ENCODE measurements at regions not wholly inside any gene's neighbourhood (a gene's known extent, or its start where the extent isn't known, plus 50 kb on each side); places are given as distances from the start of the nearest gene placed in this dataset.

DNA sequence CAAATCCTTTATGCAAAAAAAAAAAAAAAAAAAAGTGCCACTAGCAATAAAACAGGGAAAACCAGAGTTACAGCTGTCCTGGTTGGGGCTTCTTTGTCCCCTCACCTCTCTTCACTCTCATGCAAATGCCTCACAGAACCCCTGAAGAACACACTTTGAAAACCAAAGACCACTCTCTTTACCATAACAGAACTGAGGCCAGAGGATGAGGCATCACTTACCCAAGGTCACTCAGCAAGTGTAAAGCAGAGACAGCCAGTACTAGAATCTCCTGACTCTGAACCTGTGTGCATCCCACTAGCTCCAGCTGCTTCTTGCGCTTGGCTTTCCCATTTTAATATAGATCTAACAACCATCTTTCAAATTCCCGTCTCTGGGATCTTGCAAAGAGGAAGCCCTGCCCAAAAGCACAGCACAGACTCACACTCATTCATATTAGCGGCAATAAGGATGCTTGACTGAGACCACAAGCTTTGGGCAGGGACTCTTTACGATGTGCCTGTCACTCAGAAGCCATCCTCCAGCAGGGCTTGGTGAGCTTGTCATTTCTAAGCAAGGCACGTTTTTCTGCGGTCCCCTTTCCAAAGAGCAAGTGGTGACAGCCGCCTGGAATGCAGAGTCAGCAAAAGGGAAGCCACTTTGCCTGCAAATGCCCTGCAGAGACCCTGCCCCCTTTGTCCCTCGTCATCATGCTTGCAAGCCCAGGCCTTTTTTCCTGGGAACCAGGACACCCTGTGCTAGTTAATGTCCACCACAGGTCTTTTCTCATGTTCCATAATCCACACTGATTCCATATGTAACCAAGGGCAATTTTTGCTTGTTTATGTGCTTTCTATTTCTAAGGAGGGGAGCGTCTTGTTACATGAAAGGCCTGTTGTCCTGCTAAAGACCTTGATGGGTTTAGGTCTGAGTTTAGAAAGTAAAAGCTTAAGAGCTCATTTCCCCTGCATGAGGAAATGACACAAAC lies 76.5 kb upstream of the NFIA start:
- Histone ChIP-seq H3K36me3 (ENCODE audit: control insufficient read depth in 1 of 2, insufficient read depth in 2 of 2, low read depth in 1 of 2, low read length in 2 of 2) (no peaks in the 10 kb centered on the region), H3K18ac (ENCODE audit: low read depth in 1 of 2, low read length in 2 of 2) (no peak overlapping the region), H2BK15ac (ENCODE audit: low read depth, poor library complexity, severe bottlenecking) (no peak overlapping the region), H3K9ac (ENCODE audit: low read length) (no peak overlapping the region), H2AK5ac (ENCODE audit: low read length, severe bottlenecking) (no peak overlapping the region), H2BK5ac (ENCODE audit: low read depth, low read length, poor library complexity, severe bottlenecking) (no peak overlapping the region), H3K4me1 (ENCODE audit: control insufficient read depth, insufficient read depth, low read depth, low read length) (no peaks in the 10 kb centered on the region), H3K9me3 (ENCODE audit: control insufficient read depth, low read length) (no peaks in the 10 kb centered on the region), H3K14ac (ENCODE audit: low read length in 2 of 2) (no peak overlapping the region), H3K4ac (ENCODE audit: low read depth in 1 of 2, low read length in 2 of 2) (no peak overlapping the region), H4K8ac (ENCODE audit: low read length) (no peak overlapping the region), H4K91ac (ENCODE audit: low read length) (no peak overlapping the region), H2BK12ac (ENCODE audit: low read length in 2 of 2) (no peak overlapping the region), H3K79me1 (replicated peaks; ENCODE audit: low read length, poor library complexity, severe bottlenecking) (no peaks in the 10 kb centered on the region), H2AFZ (ENCODE audit: low read depth, low read length) (no peak overlapping the region), H3K27ac (ENCODE audit: low read length, poor library complexity, severe bottlenecking) (no peak overlapping the region), H2BK120ac (ENCODE audit: low read depth, low read length) (no peak overlapping the region), H3K4me3 (ENCODE audit: insufficient read depth in 1 of 2, low read depth in 1 of 2, low read length in 2 of 2) (no peak overlapping the region), H3K4me2 (ENCODE audit: low read length, poor library complexity, severe bottlenecking) (no peak overlapping the region), H3K23ac (ENCODE audit: low read length in 2 of 2) (no peak overlapping the region), H3K27me3 (ENCODE audit: control insufficient read depth in 1 of 2, insufficient read depth in 1 of 2, low read length in 2 of 2) (peaks cover 0 to 19% of the 10 kb centered on the region in 2 experiments)
- no peak for DNase-seq
- 33% methylated on average over 9 of the region's 9 CpGs for WGBS

DNA sequence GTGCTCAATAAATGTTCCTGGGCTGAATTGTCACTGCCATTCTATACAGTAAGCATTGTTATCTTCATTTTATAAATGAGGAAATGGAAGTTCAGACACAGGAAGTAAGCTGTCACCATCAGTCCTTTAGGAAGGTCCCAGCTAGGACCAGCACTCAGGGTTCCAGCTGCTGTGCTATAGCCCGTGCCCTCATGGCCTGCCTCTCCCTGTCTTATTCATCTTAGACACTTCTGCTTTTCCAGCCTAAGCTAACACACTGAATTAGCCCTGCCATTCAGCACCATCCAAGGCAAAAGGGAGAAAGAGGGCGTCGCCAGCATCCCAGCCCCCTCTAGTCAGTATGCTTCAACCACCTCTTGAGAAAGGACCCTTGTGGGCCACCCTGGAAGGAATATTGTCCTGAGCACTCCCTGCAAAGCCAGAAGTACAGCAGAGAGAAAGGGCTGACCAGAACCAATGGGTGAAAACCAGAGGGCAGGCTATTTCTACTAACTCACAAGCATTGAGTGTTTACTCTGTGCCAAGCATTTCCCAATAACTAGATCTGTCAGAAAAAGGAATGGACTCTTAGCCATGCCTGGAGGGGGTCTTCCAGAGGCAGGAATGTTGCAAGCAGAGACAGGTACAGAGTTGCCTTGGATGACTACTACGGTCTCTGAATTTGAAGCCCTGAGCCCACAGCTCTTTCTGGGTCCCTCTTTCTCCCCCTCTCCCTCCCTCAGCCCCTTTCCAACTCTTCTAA lies 77.9 kb upstream of the NFIA start:
- H2BK15ac ChIP-seq (ENCODE audit: low read depth, poor library complexity, severe bottlenecking), result no peak overlapping the region
- no peak overlapping the region for H4K91ac ChIP-seq (ENCODE audit: low read length)
- H3K4ac ChIP-seq (ENCODE audit: low read depth in 1 of 2, low read length in 2 of 2), result no peak overlapping the region
- H2BK120ac ChIP-seq (ENCODE audit: low read depth, low read length), result no peak overlapping the region
- H2BK5ac ChIP-seq (ENCODE audit: low read depth, low read length, poor library complexity, severe bottlenecking), result no peak overlapping the region
- H3K4me2 ChIP-seq (ENCODE audit: low read length, poor library complexity, severe bottlenecking), result no peak overlapping the region
- H3K36me3 ChIP-seq (ENCODE audit: control insufficient read depth in 1 of 2, insufficient read depth in 2 of 2, low read depth in 1 of 2, low read length in 2 of 2), result no peaks in the 10 kb centered on the region
- no peak overlapping the region for H3K18ac ChIP-seq (ENCODE audit: low read depth in 1 of 2, low read length in 2 of 2)
- H3K9me3 ChIP-seq (ENCODE audit: control insufficient read depth, low read length), result no peaks in the 10 kb centered on the region
- H3K4me1 ChIP-seq (ENCODE audit: control insufficient read depth, insufficient read depth, low read depth, low read length), result no peaks in the 10 kb centered on the region
- WGBS, result 60% methylated on average over 2 of the region's 4 CpGs
- H3K27me3 ChIP-seq (ENCODE audit: control insufficient read depth in 1 of 2, insufficient read depth in 1 of 2, low read length in 2 of 2), result peaks cover 0 to 19% of the 10 kb centered on the region in 2 experiments
- H3K14ac ChIP-seq (ENCODE audit: low read length in 2 of 2), result no peak overlapping the region
- H2AFZ ChIP-seq (ENCODE audit: low read depth, low read length), result no peak overlapping the region
- DNase-seq, result no peak
- no peak overlapping the region for H2AK5ac ChIP-seq (ENCODE audit: low read length, severe bottlenecking)
- no peak overlapping the region for H3K23ac ChIP-seq (ENCODE audit: low read length in 2 of 2)
- no peak overlapping the region for H4K8ac ChIP-seq (ENCODE audit: low read length)
- H3K4me3 ChIP-seq (ENCODE audit: insufficient read depth in 1 of 2, low read depth in 1 of 2, low read length in 2 of 2), result no peak overlapping the region
- no peak overlapping the region for H2BK12ac ChIP-seq (ENCODE audit: low read length in 2 of 2)
- H3K27ac ChIP-seq (ENCODE audit: low read length, poor library complexity, severe bottlenecking), result no peak overlapping the region
- no peak overlapping the region for H3K9ac ChIP-seq (ENCODE audit: low read length)
- no peaks in the 10 kb centered on the region for H3K79me1 ChIP-seq (replicated peaks; ENCODE audit: low read length, poor library complexity, severe bottlenecking)

DNA sequence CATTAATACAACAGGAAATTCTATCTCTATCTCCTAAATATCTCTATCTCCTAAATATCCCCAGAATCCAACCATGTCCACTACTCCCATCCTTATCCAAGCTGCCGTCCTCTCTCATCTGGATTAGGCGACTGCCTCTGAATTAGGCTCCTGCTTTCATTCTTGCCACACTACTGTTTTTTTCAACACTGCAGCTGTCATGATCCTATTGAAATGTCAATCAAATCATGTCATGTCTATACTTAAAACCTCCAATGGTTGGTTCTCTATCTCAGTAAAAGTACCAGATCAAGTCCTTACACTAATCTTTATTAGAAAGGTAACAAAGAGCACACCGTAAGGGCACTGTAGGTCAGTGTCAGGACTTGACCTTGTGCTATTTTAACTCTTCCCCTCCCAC lies 82.0 kb upstream of the NFIA start:
- Histone ChIP-seq H2BK15ac (ENCODE audit: low read depth, poor library complexity, severe bottlenecking) (no peak overlapping the region), H3K23ac (ENCODE audit: low read length in 2 of 2) (no peak overlapping the region), H3K4me1 (ENCODE audit: control insufficient read depth, insufficient read depth, low read depth, low read length) (no peaks in the 10 kb centered on the region), H3K36me3 (ENCODE audit: control insufficient read depth in 1 of 2, insufficient read depth in 2 of 2, low read depth in 1 of 2, low read length in 2 of 2) (no peaks in the 10 kb centered on the region), H3K27ac (ENCODE audit: low read length, poor library complexity, severe bottlenecking) (no peak overlapping the region), H3K27me3 (ENCODE audit: control insufficient read depth in 1 of 2, insufficient read depth in 1 of 2, low read length in 2 of 2) (peaks cover 0 to 11% of the 10 kb centered on the region in 2 experiments), H2AK5ac (ENCODE audit: low read length, severe bottlenecking) (no peak overlapping the region), H3K79me1 (replicated peaks; ENCODE audit: low read length, poor library complexity, severe bottlenecking) (no peaks in the 10 kb centered on the region), H3K4ac (ENCODE audit: low read depth in 1 of 2, low read length in 2 of 2) (no peak overlapping the region), H2AFZ (ENCODE audit: low read depth, low read length) (no peak overlapping the region), H4K8ac (ENCODE audit: low read length) (no peak overlapping the region), H3K18ac (ENCODE audit: low read depth in 1 of 2, low read length in 2 of 2) (no peak overlapping the region), H3K14ac (ENCODE audit: low read length in 2 of 2) (no peak overlapping the region), H3K4me3 (ENCODE audit: insufficient read depth in 1 of 2, low read depth in 1 of 2, low read length in 2 of 2) (no peak overlapping the region), H3K4me2 (ENCODE audit: low read length, poor library complexity, severe bottlenecking) (no peak overlapping the region), H3K9ac (ENCODE audit: low read length) (no peak overlapping the region), H2BK5ac (ENCODE audit: low read depth, low read length, poor library complexity, severe bottlenecking) (no peak overlapping the region), H2BK12ac (ENCODE audit: low read length in 2 of 2) (no peak overlapping the region), H2BK120ac (ENCODE audit: low read depth, low read length) (no peak overlapping the region), H3K9me3 (ENCODE audit: control insufficient read depth, low read length) (no peaks in the 10 kb centered on the region), H4K91ac (ENCODE audit: low read length) (no peak overlapping the region)
- 97% methylated on average over 3 of the region's 3 CpGs for WGBS
- DNase-seq, result no peak

DNA sequence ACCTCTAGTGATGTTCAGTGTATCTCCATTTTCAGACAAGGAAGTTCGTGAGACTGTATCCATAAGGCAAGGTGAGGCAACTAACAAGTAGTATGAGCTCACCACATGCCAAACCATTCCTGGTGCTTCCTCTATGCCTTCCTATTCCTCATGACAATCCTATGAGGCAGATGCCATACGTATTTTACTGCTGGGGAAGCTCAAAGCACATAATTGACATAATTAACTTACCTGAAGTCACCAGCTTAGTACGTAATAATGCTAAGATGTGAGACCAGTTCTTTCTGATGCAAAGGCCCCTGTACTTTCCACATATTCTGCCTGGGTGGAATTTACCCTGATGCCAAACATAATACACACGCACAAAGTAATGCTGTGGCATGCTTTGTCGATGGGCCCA lies 83.6 kb upstream of the NFIA start:
- no peak overlapping the region for H3K4ac ChIP-seq (ENCODE audit: low read depth in 1 of 2, low read length in 2 of 2)
- DNase-seq, result no peak
- no peak overlapping the region for H3K4me3 ChIP-seq (ENCODE audit: insufficient read depth in 1 of 2, low read depth in 1 of 2, low read length in 2 of 2)
- H3K9me3 ChIP-seq (ENCODE audit: control insufficient read depth, low read length), result no peaks in the 10 kb centered on the region
- H3K9ac ChIP-seq (ENCODE audit: low read length), result no peak overlapping the region
- H3K79me1 ChIP-seq (replicated peaks; ENCODE audit: low read length, poor library complexity, severe bottlenecking), result no peaks in the 10 kb centered on the region
- H2BK12ac ChIP-seq (ENCODE audit: low read length in 2 of 2), result no peak overlapping the region
- no peak overlapping the region for H3K14ac ChIP-seq (ENCODE audit: low read length in 2 of 2)
- H3K27me3 ChIP-seq (ENCODE audit: control insufficient read depth in 1 of 2, insufficient read depth in 1 of 2, low read length in 2 of 2), result peaks cover 0 to 4% of the 10 kb centered on the region in 2 experiments
- H3K23ac ChIP-seq (ENCODE audit: low read length in 2 of 2), result no peak overlapping the region
- H2BK5ac ChIP-seq (ENCODE audit: low read depth, low read length, poor library complexity, severe bottlenecking), result no peak overlapping the region
- H2BK15ac ChIP-seq (ENCODE audit: low read depth, poor library complexity, severe bottlenecking), result no peak overlapping the region
- no peak overlapping the region for H3K27ac ChIP-seq (ENCODE audit: low read length, poor library complexity, severe bottlenecking)
- H4K8ac ChIP-seq (ENCODE audit: low read length), result no peak overlapping the region
- no peak overlapping the region for H4K91ac ChIP-seq (ENCODE audit: low read length)
- no peaks in the 10 kb centered on the region for H3K4me1 ChIP-seq (ENCODE audit: control insufficient read depth, insufficient read depth, low read depth, low read length)
- no peak overlapping the region for H2AK5ac ChIP-seq (ENCODE audit: low read length, severe bottlenecking)
- no peak overlapping the region for H2BK120ac ChIP-seq (ENCODE audit: low read depth, low read length)
- no peak overlapping the region for H3K18ac ChIP-seq (ENCODE audit: low read depth in 1 of 2, low read length in 2 of 2)
- no peaks in the 10 kb centered on the region for H3K36me3 ChIP-seq (ENCODE audit: control insufficient read depth in 1 of 2, insufficient read depth in 2 of 2, low read depth in 1 of 2, low read length in 2 of 2)
- no peak overlapping the region for H2AFZ ChIP-seq (ENCODE audit: low read depth, low read length)
- H3K4me2 ChIP-seq (ENCODE audit: low read length, poor library complexity, severe bottlenecking), result no peak overlapping the region
- 88% methylated on average over 5 of the region's 5 CpGs for WGBS
